A673 (cell line): ENCODE measurements at regions not wholly inside any gene's neighbourhood (a gene's known extent, or its start where the extent isn't known, plus 50 kb on each side); places are given as distances from the start of the nearest gene placed in this dataset.

Experiments
- BruUV-seq: library from RNA; stranded (reverse); fragments of 400-500 nt; replicated peaks from 2 replicates; lab custom pipeline; 2021; lab: Mats Ljungman, UMichigan
- CTCF ChIA-PET: fragments of 300-600 bp; sonication (Branson Sonifier 250); formaldehyde crosslinking; loops from one replicate; lab custom pipeline; 2022; ENCODE audit warnings: antibody characterized with exemption; lab: Charles Lee
- POLR2A ChIA-PET: fragments of 300-600 bp; sonication (Branson Sonifier 250); formaldehyde crosslinking; loops from one replicate; lab custom pipeline; 2022; ENCODE audit warnings: antibody characterized with exemption; ENCODE audit not compliant: low non-redundant PET; lab: Charles Lee
- DNase-seq: peaks from one replicate; pipeline ENCODE4 v3.0.0-alpha.2; 2015; ENCODE audit warnings: low spot score
- H3K27ac ChIP-seq: fragments of 200-600 bp; sonication (generic); 2 replicates; pipeline ENCODE4 v1.5.1; 2016; ENCODE audit warnings: mixed run types, low read depth, mild to moderate bottlenecking, mixed read lengths, antibody characterized with exemption, low read length; ENCODE audit not compliant: poor library complexity, severe bottlenecking
- H3K27me3 ChIP-seq: fragments of 200-600 bp; sonication (generic); replicated peaks from 2 replicates; pipeline ENCODE4 v1.6.1; 2017; ENCODE audit warnings: mixed run types, low read depth, mild to moderate bottlenecking, mixed read lengths, antibody characterized with exemption, low read length; ENCODE audit not compliant: insufficient read depth, poor library complexity
- H3K36me3 ChIP-seq: fragments of 200-600 bp; sonication (generic); 2 replicates; pipeline ENCODE4 v1.6.1; 2016; ENCODE audit warnings: mixed run types, mild to moderate bottlenecking, mixed read lengths, antibody characterized with exemption, low read length; ENCODE audit not compliant: insufficient read depth, poor library complexity, severe bottlenecking
- H3K4me1 ChIP-seq: fragments of 200-600 bp; sonication (generic); 2 replicates; pipeline ENCODE4 v1.6.1; 2017; ENCODE audit warnings: mixed run types, mild to moderate bottlenecking, mixed read lengths, antibody characterized with exemption, low read length; ENCODE audit not compliant: insufficient read depth, poor library complexity, severe bottlenecking
- H3K4me3 ChIP-seq: fragments of 200-600 bp; sonication (generic); 2 replicates; pipeline ENCODE4 v1.5.1; 2016; ENCODE audit warnings: low read depth, mixed run types, mild to moderate bottlenecking, mixed read lengths, low read length; ENCODE audit not compliant: poor library complexity, severe bottlenecking
- H3K9me3 ChIP-seq: fragments of 200-600 bp; sonication (generic); 2 replicates; pipeline ENCODE4 v1.6.1; 2016; ENCODE audit warnings: mixed run types, low read depth, mild to moderate bottlenecking, mixed read lengths, antibody characterized with exemption, low read length; ENCODE audit not compliant: poor library complexity, severe bottlenecking
- CTCF ChIP-seq: fragments of 300-800, 200-600 bp; sonication (generic); conservative IDR thresholded peaks from 2 replicates; pipeline ENCODE4 v1.5.1; 2017; ENCODE audit warnings: low read depth, mild to moderate bottlenecking, antibody characterized with exemption, low read length, moderate library complexity, mixed read lengths
- EZH2 ChIP-seq: fragments of 200-600 bp; sonication (generic); IDR thresholded peaks from 2 replicates; pipeline ENCODE4 v1.6.1; 2017; ENCODE audit warnings: borderline replicate concordance, low read depth, mild to moderate bottlenecking, mixed read lengths, antibody characterized with exemption, low read length; ENCODE audit not compliant: poor library complexity, severe bottlenecking
- intact Hi-C: fragments of 100-400 bp; cut with micrococcal nuclease; formaldehyde crosslinking; loops from one replicate; pipeline ENCODE4 v1.10.0; 2022; ENCODE audit not compliant: unreplicated experiment

GRCh38 chr7:155209478-155210319 lies 88.0 kb upstream of the INSIG1 start:
- DNase-seq: no peak
- POLR2A ChIA-PET: no interaction called here
- H3K27ac ChIP-seq: no peak overlapping the region
- H3K9me3 ChIP-seq: no peaks in the 10 kb centered on the region
- no peak for TF ChIP-seq EZH2
- no peak for TF ChIP-seq CTCF
- H3K4me1 ChIP-seq: peaks cover 17% of the 10 kb centered on the region
- no peaks in the 10 kb centered on the region for H3K36me3 ChIP-seq
- H3K27me3 ChIP-seq: no peaks in the 10 kb centered on the region
- intact Hi-C loops: no loop called here
- BruUV-seq: no TSS peak
- CTCF ChIA-PET: no interaction called here
- no peak overlapping the region for H3K4me3 ChIP-seq

- CTCF ChIA-PET: no interaction called here
- POLR2A ChIA-PET: no interaction called here
- no TSS peak for BruUV-seq
- Histone ChIP-seq H3K27ac (no peak overlapping the region), H3K4me1 (peaks cover 11% of the 10 kb centered on the region), H3K27me3 (no peaks in the 10 kb centered on the region), H3K9me3 (no peaks in the 10 kb centered on the region), H3K4me3 (no peak overlapping the region), H3K36me3 (no peaks in the 10 kb centered on the region)
- intact Hi-C loops: no loop called here
- no peak for DNase-seq
- no peak for TF ChIP-seq CTCF
- no peak for TF ChIP-seq EZH2
Observed at GRCh38 chr7:155210356-155210755, 87.3 kb upstream of the INSIG1 start.

GRCh38 chr7:155211173-155211572 lies 86.5 kb upstream of the INSIG1 start:
- no peak overlapping the region for H3K27ac ChIP-seq
- H3K9me3 ChIP-seq: no peaks in the 10 kb centered on the region
- H3K36me3 ChIP-seq: no peaks in the 10 kb centered on the region
- no peak overlapping the region for H3K4me3 ChIP-seq
- TF ChIP-seq EZH2 (no peak), CTCF (no peak)
- CTCF ChIA-PET: no interaction called here
- peaks cover 3% of the 10 kb centered on the region for H3K4me1 ChIP-seq
- DNase-seq: no peak
- POLR2A ChIA-PET: no interaction called here
- intact Hi-C loops: no loop called here
- no peaks in the 10 kb centered on the region for H3K27me3 ChIP-seq
- BruUV-seq: no TSS peak
